ENCODE measurements at regions not wholly inside any gene's neighbourhood (a gene's known extent, or its start where the extent isn't known, plus 50 kb on each side); places are given as distances from the start of the nearest gene placed in this dataset.
"Not testable (repeated sequence)": the region's sequence is repeated elsewhere in the genome, so short reads cannot be mapped to it uniquely, and the experiment has no call there.

GRCh38 chr13:86426437-86426836, 627.2 kb upstream of the SLITRK6 start:
- no peak for DNase-seq

- no peak for DNase-seq
Measured at GRCh38 chr13:86429756-86430155, 630.5 kb upstream of the SLITRK6 start.

- DNase-seq, result no peak
Measured at GRCh38 chr13:86438034-86438433, 638.8 kb upstream of the SLITRK6 start.

- no peak for DNase-seq
Measured at GRCh38 chr13:86445206-86445605, 646.0 kb upstream of the SLITRK6 start.

GRCh38 chr13:86445672-86446071, 646.5 kb upstream of the SLITRK6 start:
- DNase-seq, result no peak

- peak; percentile 57 for DNase-seq
Measured at GRCh38 chr13:86446311-86446710, 647.1 kb upstream of the SLITRK6 start.

- no peak for DNase-seq
Measured at GRCh38 chr13:86447479-86447878, 648.3 kb upstream of the SLITRK6 start.

GRCh38 chr13:86462011-86462410, 662.8 kb upstream of the SLITRK6 start:
- no peak for DNase-seq

- DNase-seq, result no peak
Measured at GRCh38 chr13:86464193-86464592, 665.0 kb upstream of the SLITRK6 start.

GRCh38 chr13:86474971-86475370, 675.8 kb upstream of the SLITRK6 start:
- DNase-seq, result no peak

- DNase-seq, result no peak
Measured at GRCh38 chr13:86476656-86477055, 677.4 kb upstream of the SLITRK6 start.

- DNase-seq, result no peak
Measured at GRCh38 chr13:86486582-86486981, 687.4 kb upstream of the SLITRK6 start.

- DNase-seq, result no peak
Measured at GRCh38 chr13:86491121-86491520, 691.9 kb upstream of the SLITRK6 start.

- not testable (repeated sequence) for DNase-seq
Measured at GRCh38 chr13:86501931-86502330, 702.7 kb upstream of the SLITRK6 start.

- DNase-seq, result no peak
Measured at GRCh38 chr13:86510792-86511191, 711.6 kb upstream of the SLITRK6 start.

- no peak for DNase-seq
Measured at GRCh38 chr13:86541461-86541860, 742.2 kb upstream of the SLITRK6 start.

GRCh38 chr13:86554066-86554465, 754.8 kb upstream of the SLITRK6 start:
- no peak for DNase-seq

GRCh38 chr13:86559901-86560300, 760.7 kb upstream of the SLITRK6 start:
- no peak for DNase-seq

GRCh38 chr13:86562866-86563265, 763.6 kb upstream of the SLITRK6 start:
- DNase-seq, result no peak

- DNase-seq, result no peak
Measured at GRCh38 chr13:86563308-86563707, 764.1 kb upstream of the SLITRK6 start.

- no peak for DNase-seq
Measured at GRCh38 chr13:86567119-86567518, 767.9 kb upstream of the SLITRK6 start.

- no peak for DNase-seq
Measured at GRCh38 chr13:86569119-86569518, 769.9 kb upstream of the SLITRK6 start.

GRCh38 chr13:86569974-86570373, 770.8 kb upstream of the SLITRK6 start:
- no peak for DNase-seq

- no peak for DNase-seq
Measured at GRCh38 chr13:86572115-86572514, 772.9 kb upstream of the SLITRK6 start.

GRCh38 chr13:86579662-86580061, 780.4 kb upstream of the SLITRK6 start:
- no peak for DNase-seq

- DNase-seq, result no peak
Measured at GRCh38 chr13:86581706-86582105, 782.5 kb upstream of the SLITRK6 start.

All from islet precursor cell (in vitro differentiated cells).